NB4 (cell line): ENCODE measurements at regions not wholly inside any gene's neighbourhood (a gene's known extent, or its start where the extent isn't known, plus 50 kb on each side); places are given as distances from the start of the nearest gene placed in this dataset.

Experiments used
- POLR2A ChIP-seq: IDR thresholded peaks from 2 replicates; pipeline ENCODE4 v1.6.1; 2011; ENCODE audit warnings: mild to moderate bottlenecking; ENCODE audit not compliant: insufficient read length; ENCODE audit errors: extremely low read depth
- TF ChIP-seq, protein P1 (sequence below): IDR thresholded peaks from one replicate; pipeline ENCODE4 v1.5.1; 2012; ENCODE audit warnings: low read depth, low read length

DNA sequence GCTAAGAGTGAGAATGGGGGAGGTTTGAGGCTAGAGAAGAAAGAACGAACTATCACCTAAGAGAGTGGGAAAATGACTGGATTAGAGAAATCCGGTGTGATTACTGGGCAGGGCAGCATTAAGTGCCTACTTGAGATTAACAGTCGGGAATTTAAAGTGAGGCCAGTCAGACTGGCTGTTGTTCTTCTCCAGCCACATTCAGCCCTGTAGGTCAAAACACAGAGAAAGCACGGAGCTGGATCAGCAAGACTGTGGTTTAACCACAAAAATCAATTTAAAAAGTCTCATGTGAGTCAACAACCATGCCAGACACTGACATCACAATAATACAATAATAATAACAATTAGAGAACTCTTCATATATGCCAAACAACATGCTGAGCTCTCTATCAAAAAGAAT, 301.9 kb upstream of the SGK1 start:
- TF ChIP-seq, protein P1, sequence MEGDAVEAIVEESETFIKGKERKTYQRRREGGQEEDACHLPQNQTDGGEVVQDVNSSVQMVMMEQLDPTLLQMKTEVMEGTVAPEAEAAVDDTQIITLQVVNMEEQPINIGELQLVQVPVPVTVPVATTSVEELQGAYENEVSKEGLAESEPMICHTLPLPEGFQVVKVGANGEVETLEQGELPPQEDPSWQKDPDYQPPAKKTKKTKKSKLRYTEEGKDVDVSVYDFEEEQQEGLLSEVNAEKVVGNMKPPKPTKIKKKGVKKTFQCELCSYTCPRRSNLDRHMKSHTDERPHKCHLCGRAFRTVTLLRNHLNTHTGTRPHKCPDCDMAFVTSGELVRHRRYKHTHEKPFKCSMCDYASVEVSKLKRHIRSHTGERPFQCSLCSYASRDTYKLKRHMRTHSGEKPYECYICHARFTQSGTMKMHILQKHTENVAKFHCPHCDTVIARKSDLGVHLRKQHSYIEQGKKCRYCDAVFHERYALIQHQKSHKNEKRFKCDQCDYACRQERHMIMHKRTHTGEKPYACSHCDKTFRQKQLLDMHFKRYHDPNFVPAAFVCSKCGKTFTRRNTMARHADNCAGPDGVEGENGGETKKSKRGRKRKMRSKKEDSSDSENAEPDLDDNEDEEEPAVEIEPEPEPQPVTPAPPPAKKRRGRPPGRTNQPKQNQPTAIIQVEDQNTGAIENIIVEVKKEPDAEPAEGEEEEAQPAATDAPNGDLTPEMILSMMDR, result no peak
- TF ChIP-seq POLR2A, result no peak
